HG03045 (cell line): ENCODE measurements at regions not wholly inside any gene's neighbourhood (a gene's known extent, or its start where the extent isn't known, plus 50 kb on each side); places are given as distances from the start of the nearest gene placed in this dataset.
"Not testable (repeated sequence)": the region's sequence is repeated elsewhere in the genome, so short reads cannot be mapped to it uniquely, and the experiment has no call there.

ENCODE experiments used
- ATAC-seq: cut with Tn5 transposase; IDR thresholded peaks from one replicate; pipeline ENCODE4 v1.9.1; 2021; ENCODE audit warnings: mild to moderate bottlenecking, moderate library complexity; ENCODE audit not compliant: unreplicated experiment

DNA sequence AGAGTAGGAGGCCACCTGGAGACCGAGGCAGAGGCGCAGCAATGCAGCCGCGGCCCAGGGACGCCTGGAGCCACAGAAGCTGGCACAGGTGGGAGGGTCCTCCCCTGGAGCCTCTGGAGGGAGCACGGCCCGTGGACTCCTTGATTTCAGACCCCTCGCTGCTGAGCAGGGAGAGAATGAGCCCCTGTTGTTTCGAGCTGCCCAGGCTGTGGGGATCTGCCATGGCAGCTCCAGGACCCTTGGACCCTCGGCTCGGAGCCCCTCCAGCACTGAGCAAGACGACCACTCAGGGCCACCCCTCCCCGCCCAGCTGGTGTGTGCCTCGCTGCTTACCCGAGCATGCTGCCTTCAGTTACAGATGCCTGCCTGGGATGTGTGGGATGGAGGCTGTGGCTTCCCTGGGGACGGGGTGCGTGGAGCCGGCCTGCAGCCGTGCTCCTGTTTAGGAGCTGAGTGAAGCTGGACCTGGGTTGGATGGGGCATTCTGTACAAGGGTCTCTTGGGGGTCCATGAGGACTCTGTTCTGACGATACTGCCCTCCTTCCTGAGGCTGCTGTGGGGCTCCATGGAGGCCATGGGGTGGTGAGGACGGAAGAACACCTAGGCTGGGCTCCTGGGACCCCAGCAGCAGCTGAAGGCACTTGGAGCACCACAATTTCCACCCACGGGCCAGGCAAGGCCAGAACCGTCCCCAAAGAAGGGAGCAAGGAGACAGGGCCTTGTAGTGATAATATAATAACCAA is 115.1 kb upstream of the LPCAT1 start:
- no peak for ATAC-seq

DNA sequence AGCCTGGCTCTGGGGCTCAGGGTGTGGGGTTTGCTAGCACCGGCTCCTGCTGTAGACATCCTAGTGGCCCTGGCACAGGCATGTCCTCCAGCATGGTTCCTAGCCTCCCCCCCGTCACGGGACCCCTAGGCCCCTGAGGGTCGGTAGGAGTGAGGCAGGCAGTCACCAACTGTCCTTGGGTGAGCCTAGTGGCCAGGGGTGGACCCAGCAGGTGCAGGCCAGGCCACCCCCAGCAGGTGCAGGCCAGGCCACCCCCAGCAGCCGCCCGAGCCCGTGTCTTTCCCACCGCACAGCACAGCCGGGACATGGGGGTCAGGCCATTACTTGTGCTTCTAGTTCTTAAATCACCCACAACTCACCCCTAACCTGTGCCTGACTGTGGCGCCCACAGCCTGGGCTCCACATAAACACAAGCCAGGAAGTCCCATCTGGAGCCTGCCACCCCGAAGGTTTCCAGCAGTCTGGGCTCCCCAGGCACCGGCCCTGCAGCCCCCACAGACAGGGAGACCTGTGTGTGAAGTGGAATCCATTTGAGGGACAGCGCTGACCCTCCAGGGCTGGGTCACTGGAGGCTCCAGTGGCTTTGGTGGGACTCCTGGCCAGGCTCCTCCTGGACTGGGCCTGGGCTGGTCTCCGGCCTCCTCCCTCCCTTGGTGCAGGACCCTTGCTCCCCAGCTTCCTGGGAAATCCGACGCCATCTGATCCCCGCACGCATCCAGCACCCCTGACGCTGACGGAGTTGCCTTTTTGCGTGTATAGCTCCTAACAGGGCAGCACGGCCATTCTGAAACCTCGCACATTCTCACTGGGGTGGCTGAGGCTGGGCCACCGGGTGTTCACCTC is 114.1 kb upstream of the LPCAT1 start:
- ATAC-seq, result no peak

DNA sequence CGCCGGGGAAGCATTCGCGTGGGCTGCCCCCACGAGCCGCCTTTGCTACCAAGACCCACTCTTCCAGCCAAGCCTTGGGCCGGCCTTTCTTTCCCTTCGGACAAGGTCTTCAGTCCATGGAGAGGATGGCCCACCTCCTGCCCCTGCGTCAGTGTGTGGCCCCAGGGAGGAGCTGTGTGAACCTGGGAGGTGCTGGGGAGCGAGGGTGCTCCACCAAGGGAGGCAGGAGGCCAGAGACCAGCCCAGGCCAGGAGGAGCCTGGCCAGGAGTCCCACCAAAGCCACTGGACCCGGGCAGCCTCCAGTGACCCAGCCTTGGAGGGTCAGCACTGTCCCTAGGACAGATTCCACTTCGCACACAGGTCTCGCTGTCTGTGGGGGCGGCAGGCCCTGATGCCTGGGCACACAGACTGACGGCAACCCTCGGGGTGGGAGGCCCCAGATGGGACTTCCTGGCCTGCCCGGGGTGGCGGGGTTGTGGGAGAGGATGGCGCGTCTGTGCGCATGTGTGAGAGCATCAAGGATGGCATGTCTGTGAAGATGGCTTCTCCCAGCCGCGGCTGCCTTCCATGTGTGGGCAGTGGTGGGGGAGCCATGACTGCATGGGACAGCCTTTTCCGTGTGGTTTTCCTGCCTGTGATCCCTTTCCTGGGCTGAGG is 113.3 kb upstream of the LPCAT1 start:
- ATAC-seq, result no peak

DNA sequence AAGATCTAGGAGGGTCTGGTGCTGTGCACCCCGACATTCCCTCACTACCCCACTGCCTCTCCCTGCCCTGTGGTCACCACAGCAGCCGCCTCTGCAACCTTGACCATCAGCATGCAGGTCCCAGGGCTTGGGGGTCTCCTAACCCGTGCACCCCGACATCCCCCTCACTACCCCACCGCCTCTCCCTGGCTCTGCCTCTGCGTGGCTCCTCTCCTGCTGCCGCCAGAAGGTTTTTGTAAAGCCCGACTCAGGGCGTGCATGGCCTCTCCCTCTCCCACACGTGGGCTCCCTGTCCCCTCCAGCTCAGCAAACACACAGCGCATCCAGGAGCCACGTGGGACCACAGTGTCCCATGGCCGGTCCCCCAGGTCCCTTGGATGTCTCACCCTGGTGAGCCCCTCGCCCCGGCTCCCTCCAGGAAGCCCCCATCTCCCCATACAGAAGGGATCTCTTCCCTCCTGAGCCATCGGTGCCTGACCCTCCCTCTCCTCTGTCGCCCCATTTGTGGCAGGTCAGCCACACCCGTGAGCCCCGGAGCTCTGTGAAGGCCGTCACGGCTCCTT is 112.5 kb upstream of the LPCAT1 start:
- ATAC-seq, result not testable (repeated sequence)

DNA sequence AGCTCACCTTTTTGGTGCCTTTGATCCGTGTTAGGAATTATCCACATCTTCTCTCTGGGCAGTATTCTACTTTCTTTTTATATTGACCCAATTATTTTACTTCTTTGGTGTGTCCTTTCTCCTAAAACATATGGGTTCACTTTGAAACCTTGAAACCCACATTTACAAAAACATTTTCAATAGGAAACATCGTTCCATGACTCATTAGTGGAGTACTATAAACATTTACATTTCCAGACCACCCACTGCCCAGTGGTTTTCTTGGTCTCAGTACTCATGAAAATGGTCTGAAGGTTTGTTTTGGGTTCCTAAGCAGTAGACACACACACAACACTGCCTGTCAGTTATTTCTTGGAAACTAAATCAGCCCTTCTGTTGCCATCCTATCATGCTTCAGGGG is 111.7 kb upstream of the LPCAT1 start:
- ATAC-seq, result not testable (repeated sequence)

- no peak for ATAC-seq
These were observed 110.5 kb upstream of the LPCAT1 start for GRCh38 chr5:1634337-1634661.

DNA sequence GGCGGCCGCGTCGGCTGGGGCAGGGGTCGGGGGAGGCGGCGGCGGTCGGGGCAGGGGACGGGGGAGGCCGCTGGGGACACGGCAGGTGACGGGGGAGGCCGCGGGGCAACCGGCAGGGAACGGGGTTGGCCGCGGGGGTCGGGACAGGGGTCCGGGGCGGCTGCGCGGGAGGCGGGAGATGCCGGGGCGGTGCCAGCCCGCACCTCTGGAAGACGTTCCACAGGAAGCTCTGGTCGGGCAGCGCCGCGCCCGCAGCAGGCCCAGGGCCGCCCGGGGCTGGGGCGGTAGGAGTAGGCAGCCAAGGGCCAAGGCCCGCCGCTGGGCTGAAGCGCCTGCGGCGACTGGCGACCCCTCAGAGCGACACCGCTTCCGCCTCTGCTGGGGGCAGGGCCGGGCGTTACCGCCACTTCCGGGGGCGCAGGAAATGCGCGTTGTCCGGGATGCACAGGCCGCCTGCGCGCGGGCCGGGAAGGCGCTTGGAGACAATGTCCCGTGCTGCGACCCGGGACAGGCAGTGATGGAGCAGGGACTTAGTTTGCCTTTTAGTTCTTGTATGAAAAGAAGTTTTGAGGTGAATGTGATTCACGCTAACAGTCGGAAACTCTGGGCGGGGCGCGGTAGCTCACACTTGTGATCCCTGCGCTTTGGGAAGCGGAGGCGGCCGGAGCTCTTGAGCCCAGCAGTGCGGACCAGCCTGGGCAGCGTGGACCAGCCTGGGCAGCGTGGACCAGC is 110.0 kb upstream of the LPCAT1 start:
- ATAC-seq, result peak; percentile 91

GRCh38 chr5:1631004-1631403 is 107.2 kb upstream of the LPCAT1 start:
- not testable (repeated sequence) for ATAC-seq

- not testable (repeated sequence) for ATAC-seq
These were observed 102.6 kb upstream of the LPCAT1 start for GRCh38 chr5:1626397-1626796.

- not testable (repeated sequence) for ATAC-seq
These were observed 95.8 kb upstream of the LPCAT1 start for GRCh38 chr5:1619531-1619930.

GRCh38 chr5:1618296-1618865 is 94.6 kb upstream of the LPCAT1 start:
- not testable (repeated sequence) for ATAC-seq

DNA sequence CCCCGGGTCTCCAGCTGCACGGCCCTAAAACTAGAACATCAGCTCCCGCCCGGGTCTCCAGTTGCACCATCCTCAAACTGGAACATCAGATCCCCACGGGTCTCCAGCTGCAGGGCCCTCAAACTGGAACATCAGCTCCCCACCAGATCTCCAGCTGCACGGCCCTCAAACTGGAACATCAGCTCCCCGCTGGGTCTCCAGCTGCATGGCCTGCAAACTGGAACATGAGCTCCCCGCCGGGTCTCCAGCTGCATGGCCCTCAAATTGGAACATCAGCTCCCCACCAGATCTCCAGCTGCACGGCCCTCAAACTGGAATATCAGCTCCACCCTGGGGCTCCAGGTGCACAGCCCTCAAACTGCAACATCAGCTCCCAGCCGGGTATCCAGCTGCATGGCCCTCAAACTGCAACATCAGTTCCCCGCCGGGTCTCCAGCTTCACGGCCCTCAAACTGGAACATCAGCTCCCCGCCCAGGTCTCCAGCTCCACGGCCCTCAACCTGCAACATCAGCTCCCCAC is 93.5 kb upstream of the LPCAT1 start:
- ATAC-seq, result not testable (repeated sequence)

DNA sequence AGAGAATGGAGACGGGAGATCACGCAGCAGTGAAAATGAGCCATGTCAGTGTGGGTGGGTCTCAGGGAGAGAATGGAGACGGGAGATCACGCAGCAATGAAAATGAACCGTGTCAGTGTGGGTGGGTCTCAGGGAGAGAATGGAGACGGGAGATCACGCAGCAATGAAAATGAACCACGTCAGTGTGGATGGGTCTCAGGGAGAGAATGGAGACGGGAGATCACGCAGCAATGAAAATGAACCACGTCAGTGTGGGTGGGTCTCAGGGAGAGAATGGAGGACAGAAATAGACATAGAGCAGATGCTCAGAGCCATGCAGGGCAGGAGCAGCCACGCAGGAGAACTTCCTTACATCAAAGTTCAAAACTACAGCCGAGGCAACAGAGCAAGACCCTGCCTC is 89.8 kb upstream of the LPCAT1 start:
- ATAC-seq, result not testable (repeated sequence)

DNA sequence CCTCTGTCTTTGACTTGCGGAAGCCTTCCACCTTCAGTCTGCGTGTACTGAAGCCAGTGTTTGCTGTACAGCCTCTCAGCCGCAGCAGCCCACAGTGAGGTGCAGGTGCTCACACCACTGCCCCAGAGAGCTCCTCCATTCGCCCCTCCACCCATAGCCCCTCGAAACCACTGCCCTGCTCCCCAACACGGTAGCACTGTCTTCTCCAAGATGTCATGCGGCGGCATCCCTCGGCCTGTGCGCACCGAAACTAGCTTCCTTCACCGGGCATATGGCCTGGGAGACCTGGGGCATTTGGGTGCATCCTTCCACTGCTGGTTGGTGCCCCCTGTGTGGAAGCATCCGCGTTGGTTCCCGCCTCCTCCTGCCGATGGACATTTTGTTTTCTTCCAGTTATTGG is 86.8 kb upstream of the LPCAT1 start:
- ATAC-seq, result not testable (repeated sequence)

DNA sequence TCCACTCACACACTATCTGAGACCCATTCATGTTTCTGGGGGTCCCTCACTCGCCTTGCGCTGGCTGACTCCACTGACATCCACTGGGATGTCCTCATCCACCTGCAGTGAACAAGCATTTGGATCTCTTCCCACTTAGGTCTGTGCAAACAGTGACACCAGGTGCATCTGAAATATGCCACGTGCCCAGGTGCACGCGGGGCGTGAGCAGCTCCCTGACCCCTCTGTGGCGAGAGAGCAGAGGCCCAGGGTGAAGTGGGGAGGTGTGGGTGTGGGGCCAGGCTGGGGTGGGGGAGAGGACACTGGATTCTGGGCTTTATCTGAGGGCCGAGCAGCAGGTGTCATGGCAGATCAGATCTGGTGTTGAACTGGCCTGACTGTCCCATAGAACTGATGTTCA is 85.4 kb upstream of the LPCAT1 start:
- ATAC-seq, result not testable (repeated sequence)

DNA sequence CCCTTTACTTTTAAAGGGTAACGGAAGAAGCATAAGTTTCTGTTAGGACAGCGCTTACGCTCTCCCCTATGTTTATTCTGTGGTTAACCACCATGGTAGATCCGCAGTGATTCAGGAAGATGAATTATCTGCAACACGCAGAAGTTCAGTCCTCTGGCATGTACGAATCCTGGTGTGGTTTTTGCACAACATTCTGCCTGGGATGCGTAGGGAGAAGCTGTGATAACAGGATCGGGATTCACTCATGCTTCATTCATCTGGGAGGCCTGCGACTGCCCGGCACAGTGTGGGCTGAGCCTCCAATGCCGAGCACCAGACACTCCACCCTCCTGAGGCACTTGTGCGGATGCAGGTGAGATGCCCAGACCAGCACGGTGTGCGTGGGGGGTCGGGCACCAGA is 84.6 kb upstream of the LPCAT1 start:
- not testable (repeated sequence) for ATAC-seq

- not testable (repeated sequence) for ATAC-seq
These were observed 83.2 kb upstream of the LPCAT1 start for GRCh38 chr5:1606951-1607350.

DNA sequence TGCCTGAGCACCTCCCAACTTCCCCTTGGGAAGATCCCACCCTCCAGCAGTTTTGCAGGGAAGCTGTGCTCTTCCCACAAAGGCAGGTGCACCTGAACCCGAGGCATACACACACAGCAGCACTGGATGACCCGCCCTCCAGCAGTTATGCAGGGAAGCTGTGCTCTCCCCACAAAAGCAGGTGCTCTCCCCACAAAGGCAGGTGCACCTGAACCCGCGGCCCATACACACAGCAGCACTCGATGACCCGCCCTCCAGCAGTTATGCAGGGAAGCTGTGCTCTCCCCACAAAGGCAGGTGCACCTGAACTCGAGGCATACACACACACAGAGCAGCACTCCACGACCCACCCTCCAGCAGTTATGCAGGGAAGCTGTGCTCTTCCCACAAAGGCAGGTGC is 80.2 kb upstream of the LPCAT1 start:
- not testable (repeated sequence) for ATAC-seq

- ATAC-seq, result not testable (repeated sequence)
These were observed 77.8 kb upstream of the LPCAT1 start for GRCh38 chr5:1601565-1601964.
